GM06990 (cell line): ENCODE measurements at regions not wholly inside any gene's neighbourhood (a gene's known extent, or its start where the extent isn't known, plus 50 kb on each side); places are given as distances from the start of the nearest gene placed in this dataset.
A peak's percentile ranks its signal among the peaks of the same experiment; 100 is the strongest.

Source experiments
- DNase-seq: peaks from one replicate; pipeline ENCODE4 v3.0.0-alpha.2; 2011; ENCODE audit not compliant: insufficient read length; ENCODE audit errors: extremely low read depth
- H3K27me3 ChIP-seq: replicated peaks from 2 replicates; pipeline ENCODE4 v1.6.0; 2011; ENCODE audit warnings: low read length; ENCODE audit not compliant: control insufficient read depth, insufficient read depth
- H3K36me3 ChIP-seq: 2 replicates; pipeline ENCODE4 v1.5.1; 2011; ENCODE audit warnings: low read length; ENCODE audit not compliant: control insufficient read depth, insufficient read depth
- H3K4me3 ChIP-seq: replicated peaks from 2 replicates; pipeline ENCODE4 v1.5.1; 2011; ENCODE audit warnings: low read depth, mild to moderate bottlenecking, control low read depth, low read length
- CTCF ChIP-seq: IDR thresholded peaks from 2 replicates; pipeline ENCODE4 v1.5.1; 2011; ENCODE audit warnings: low read length, control low read depth, mild to moderate bottlenecking, inconsistent platforms; ENCODE audit not compliant: insufficient read depth, poor library complexity, severe bottlenecking

GRCh38 chr6:79431537-79431933, 105.7 kb downstream of the LCA5 start:
- TF ChIP-seq CTCF: peak; percentile 18
- DNase-seq: no peak

GRCh38 chr6:79430913-79431536, 106.2 kb downstream of the LCA5 start:
- no peak for TF ChIP-seq CTCF
- H3K27me3 ChIP-seq: no peaks in the 10 kb centered on the region
- DNase-seq: no peak
- H3K4me3 ChIP-seq: no peak overlapping the region
- no peaks in the 10 kb centered on the region for H3K36me3 ChIP-seq

More at GRCh38 chr6:79431537-79431933, 105.7 kb downstream of the LCA5 start:
- Histone ChIP-seq H3K4me3 (no peak overlapping the region), H3K36me3 (no peaks in the 10 kb centered on the region), H3K27me3 (no peaks in the 10 kb centered on the region)

- no peak for DNase-seq
- no peak overlapping the region for H3K4me3 ChIP-seq
- H3K36me3 ChIP-seq: no peaks in the 10 kb centered on the region
- no peak for TF ChIP-seq CTCF
- no peaks in the 10 kb centered on the region for H3K27me3 ChIP-seq
Observed at GRCh38 chr6:79427721-79428120, 109.5 kb downstream of the LCA5 start.

GRCh38 chr6:79426625-79427278, 110.5 kb downstream of the LCA5 start:
- TF ChIP-seq CTCF: no peak
- Histone ChIP-seq H3K36me3 (no peaks in the 10 kb centered on the region), H3K4me3 (no peak overlapping the region), H3K27me3 (no peaks in the 10 kb centered on the region)
- DNase-seq: no peak

- Histone ChIP-seq H3K27me3 (no peaks in the 10 kb centered on the region), H3K36me3 (no peaks in the 10 kb centered on the region), H3K4me3 (no peak overlapping the region)
- no peak for TF ChIP-seq CTCF
- DNase-seq: no peak
Observed at GRCh38 chr6:79425589-79426311, 111.5 kb downstream of the LCA5 start.
